ENCODE measurements at regions not wholly inside any gene's neighbourhood (a gene's known extent, or its start where the extent isn't known, plus 50 kb on each side); places are given as distances from the start of the nearest gene placed in this dataset.

DNA sequence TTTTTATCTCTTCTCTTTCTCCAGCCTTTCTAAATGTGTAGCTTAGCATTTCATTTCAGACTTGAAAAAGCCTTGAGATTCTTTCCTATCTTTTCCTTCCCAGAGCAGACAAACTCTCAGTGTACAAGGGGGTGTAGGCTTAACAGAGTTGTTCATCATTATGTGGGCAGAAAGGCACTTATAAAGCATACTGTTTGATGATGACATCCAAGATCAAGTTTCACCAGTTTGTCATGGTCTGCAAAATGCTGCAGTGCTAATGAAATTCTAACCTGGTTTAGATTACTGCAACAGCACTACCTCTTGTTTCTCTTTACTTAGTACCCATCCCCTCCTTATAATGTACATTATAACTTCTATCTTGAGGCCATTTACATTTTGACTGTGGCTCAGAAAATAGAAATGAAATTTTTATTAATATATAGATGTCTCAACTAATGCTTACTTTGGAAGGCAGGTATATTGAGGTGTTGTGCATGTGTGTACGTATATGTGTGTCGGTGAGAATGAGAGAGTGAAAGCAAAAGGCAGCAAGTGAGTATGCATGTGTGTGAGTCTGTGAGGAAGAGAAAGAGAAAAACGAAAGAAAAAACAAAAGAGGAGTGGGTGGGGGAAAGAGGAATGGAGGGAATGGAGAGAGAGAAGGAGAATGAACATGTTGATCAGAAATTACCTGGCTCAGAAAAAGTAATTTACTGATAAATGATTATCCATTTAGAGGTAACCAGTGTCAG, 1043.6 kb downstream of the TUSC7 start:
- Histone ChIP-seq H3K4me1 (no peaks in the 10 kb centered on the region), H3K27me3 (ENCODE audit: low read depth) (no peaks in the 10 kb centered on the region), H3K4me3 (no peak overlapping the region), H3K36me3 (no peaks in the 10 kb centered on the region), H3K27ac (replicated peaks) (no peak overlapping the region), H3K9me3 (replicated peaks) (no peaks in the 10 kb centered on the region)
- intact Hi-C loops (cut with micrococcal nuclease), result no loop called here
- no peak for DNase-seq
- TF ChIP-seq, protein P1, sequence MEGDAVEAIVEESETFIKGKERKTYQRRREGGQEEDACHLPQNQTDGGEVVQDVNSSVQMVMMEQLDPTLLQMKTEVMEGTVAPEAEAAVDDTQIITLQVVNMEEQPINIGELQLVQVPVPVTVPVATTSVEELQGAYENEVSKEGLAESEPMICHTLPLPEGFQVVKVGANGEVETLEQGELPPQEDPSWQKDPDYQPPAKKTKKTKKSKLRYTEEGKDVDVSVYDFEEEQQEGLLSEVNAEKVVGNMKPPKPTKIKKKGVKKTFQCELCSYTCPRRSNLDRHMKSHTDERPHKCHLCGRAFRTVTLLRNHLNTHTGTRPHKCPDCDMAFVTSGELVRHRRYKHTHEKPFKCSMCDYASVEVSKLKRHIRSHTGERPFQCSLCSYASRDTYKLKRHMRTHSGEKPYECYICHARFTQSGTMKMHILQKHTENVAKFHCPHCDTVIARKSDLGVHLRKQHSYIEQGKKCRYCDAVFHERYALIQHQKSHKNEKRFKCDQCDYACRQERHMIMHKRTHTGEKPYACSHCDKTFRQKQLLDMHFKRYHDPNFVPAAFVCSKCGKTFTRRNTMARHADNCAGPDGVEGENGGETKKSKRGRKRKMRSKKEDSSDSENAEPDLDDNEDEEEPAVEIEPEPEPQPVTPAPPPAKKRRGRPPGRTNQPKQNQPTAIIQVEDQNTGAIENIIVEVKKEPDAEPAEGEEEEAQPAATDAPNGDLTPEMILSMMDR (IDR thresholded peaks at IDR 0.05; ENCODE audit: borderline replicate concordance), result no peak

DNA sequence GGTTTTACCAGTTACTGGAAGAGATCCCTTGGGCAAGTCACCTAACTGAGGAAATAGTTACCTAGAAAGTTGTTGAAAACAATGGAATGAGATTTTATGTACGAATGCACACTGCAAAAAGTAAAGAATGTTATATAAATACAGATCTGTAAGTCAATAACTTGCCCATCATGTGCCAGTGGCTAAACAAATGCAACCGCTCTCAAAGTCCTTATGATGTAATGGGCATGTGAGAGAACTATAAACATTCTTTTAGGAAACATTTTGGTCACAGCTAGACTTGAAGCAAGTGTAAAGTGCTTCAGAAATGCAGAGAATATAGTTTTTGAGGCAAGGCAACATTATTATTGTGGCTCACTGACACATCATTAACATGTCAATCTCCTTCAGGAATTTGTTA, 1044.5 kb downstream of the TUSC7 start:
- H3K27me3 ChIP-seq (ENCODE audit: low read depth), result no peaks in the 10 kb centered on the region
- DNase-seq, result no peak
- no peak overlapping the region for H3K4me3 ChIP-seq
- H3K9me3 ChIP-seq (replicated peaks), result no peaks in the 10 kb centered on the region
- no peaks in the 10 kb centered on the region for H3K36me3 ChIP-seq
- intact Hi-C loops (cut with micrococcal nuclease), result no loop called here
- no peak overlapping the region for H3K27ac ChIP-seq (replicated peaks)
- no peaks in the 10 kb centered on the region for H3K4me1 ChIP-seq
- TF ChIP-seq, protein P1 (IDR thresholded peaks at IDR 0.05; ENCODE audit: borderline replicate concordance), result no peak

GRCh38 chr3:117754841-117755240, 1045.3 kb downstream of the TUSC7 start:
- Histone ChIP-seq H3K27ac (replicated peaks) (no peak overlapping the region), H3K4me1 (no peaks in the 10 kb centered on the region), H3K9me3 (replicated peaks) (no peaks in the 10 kb centered on the region), H3K36me3 (no peaks in the 10 kb centered on the region), H3K27me3 (ENCODE audit: low read depth) (no peaks in the 10 kb centered on the region), H3K4me3 (no peak overlapping the region)
- TF ChIP-seq, protein P1 (IDR thresholded peaks at IDR 0.05; ENCODE audit: borderline replicate concordance), result no peak
- intact Hi-C loops (cut with micrococcal nuclease), result no loop called here
- no peak for DNase-seq

DNA sequence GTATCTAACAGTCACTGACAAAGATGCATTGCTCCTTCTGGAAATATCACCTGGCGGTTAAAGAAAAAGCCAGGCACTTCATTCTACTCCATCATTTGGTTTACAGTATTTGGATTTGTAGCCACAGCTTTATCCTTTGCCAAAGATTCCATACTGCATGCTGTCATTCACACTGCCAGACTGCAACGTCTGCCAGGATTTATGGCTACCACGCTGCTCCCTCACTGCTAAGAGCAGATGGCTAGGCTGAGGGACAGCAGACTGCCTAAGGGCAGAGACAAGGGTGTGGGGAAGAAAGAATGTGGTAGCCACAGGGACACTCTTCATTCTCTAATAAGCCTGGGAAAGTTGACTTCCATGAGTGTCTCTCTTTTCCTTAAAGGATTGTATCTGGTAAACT, 1047.0 kb downstream of the TUSC7 start:
- intact Hi-C loops (cut with micrococcal nuclease), result no loop called here
- Histone ChIP-seq H3K4me1 (no peaks in the 10 kb centered on the region), H3K27me3 (ENCODE audit: low read depth) (no peaks in the 10 kb centered on the region), H3K27ac (replicated peaks) (no peak overlapping the region), H3K36me3 (no peaks in the 10 kb centered on the region), H3K4me3 (no peak overlapping the region), H3K9me3 (replicated peaks) (no peaks in the 10 kb centered on the region)
- TF ChIP-seq, protein P1 (IDR thresholded peaks at IDR 0.05; ENCODE audit: borderline replicate concordance), result no peak
- no peak for DNase-seq

GRCh38 chr3:117761703-117762620, 1052.4 kb downstream of the TUSC7 start:
- TF ChIP-seq, protein P1 (IDR thresholded peaks at IDR 0.05; ENCODE audit: borderline replicate concordance), result no peak
- no peaks in the 10 kb centered on the region for H3K4me1 ChIP-seq
- H3K27me3 ChIP-seq (ENCODE audit: low read depth), result peaks cover 4% of the 10 kb centered on the region
- H3K36me3 ChIP-seq, result no peaks in the 10 kb centered on the region
- H3K9me3 ChIP-seq (replicated peaks), result no peaks in the 10 kb centered on the region
- no peak overlapping the region for H3K4me3 ChIP-seq
- intact Hi-C loops (cut with micrococcal nuclease), result no loop called here
- no peak overlapping the region for H3K27ac ChIP-seq (replicated peaks)
- no peak for DNase-seq
